ENCODE measurements at regions not wholly inside any gene's neighbourhood (a gene's known extent, or its start where the extent isn't known, plus 50 kb on each side); places are given as distances from the start of the nearest gene placed in this dataset.

DNA sequence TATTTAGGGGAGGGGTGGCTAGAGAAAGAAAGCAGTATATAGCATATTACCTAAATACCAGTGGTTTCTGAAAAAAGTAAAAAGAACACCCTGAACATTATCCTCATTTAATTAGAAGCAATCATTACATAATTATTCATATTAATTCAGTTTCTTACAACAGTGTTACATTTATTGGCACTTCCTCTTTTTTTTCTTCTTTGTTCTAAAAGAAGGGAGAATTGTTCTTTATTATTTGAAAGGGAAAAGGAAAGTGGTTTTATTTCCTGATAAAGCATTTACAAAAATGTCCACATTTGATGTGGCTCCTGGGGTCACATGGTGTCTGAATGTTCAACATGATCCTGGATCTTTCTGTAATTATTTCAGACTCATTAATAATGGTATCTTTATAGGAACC, 254.9 kb upstream of the ZEB2 start:
- TF ChIP-seq, protein P1, sequence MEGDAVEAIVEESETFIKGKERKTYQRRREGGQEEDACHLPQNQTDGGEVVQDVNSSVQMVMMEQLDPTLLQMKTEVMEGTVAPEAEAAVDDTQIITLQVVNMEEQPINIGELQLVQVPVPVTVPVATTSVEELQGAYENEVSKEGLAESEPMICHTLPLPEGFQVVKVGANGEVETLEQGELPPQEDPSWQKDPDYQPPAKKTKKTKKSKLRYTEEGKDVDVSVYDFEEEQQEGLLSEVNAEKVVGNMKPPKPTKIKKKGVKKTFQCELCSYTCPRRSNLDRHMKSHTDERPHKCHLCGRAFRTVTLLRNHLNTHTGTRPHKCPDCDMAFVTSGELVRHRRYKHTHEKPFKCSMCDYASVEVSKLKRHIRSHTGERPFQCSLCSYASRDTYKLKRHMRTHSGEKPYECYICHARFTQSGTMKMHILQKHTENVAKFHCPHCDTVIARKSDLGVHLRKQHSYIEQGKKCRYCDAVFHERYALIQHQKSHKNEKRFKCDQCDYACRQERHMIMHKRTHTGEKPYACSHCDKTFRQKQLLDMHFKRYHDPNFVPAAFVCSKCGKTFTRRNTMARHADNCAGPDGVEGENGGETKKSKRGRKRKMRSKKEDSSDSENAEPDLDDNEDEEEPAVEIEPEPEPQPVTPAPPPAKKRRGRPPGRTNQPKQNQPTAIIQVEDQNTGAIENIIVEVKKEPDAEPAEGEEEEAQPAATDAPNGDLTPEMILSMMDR (IDR thresholded peaks at IDR 0.05): no peak
- TF ChIP-seq POLR2A (IDR thresholded peaks at IDR 0.05): no peak

All from testis (tissue), 2 donors.